Loucy (cell line): ENCODE measurements at regions not wholly inside any gene's neighbourhood (a gene's known extent, or its start where the extent isn't known, plus 50 kb on each side); places are given as distances from the start of the nearest gene placed in this dataset.

Experiments used
- EZH2phosphoT487 ChIP-seq: fragments of 200-600 bp; IDR thresholded peaks from 2 replicates; pipeline ENCODE4 v1.6.1; 2018; ENCODE audit warnings: antibody characterized with exemption, mild to moderate bottlenecking, moderate library complexity, borderline replicate concordance
- TF ChIP-seq, protein P1 (sequence below): fragments of 200-600 bp; sonication (generic); conservative IDR thresholded peaks from 2 replicates; pipeline ENCODE4 v1.5.1; 2014; ENCODE audit warnings: mild to moderate bottlenecking, antibody characterized with exemption, low read length

DNA sequence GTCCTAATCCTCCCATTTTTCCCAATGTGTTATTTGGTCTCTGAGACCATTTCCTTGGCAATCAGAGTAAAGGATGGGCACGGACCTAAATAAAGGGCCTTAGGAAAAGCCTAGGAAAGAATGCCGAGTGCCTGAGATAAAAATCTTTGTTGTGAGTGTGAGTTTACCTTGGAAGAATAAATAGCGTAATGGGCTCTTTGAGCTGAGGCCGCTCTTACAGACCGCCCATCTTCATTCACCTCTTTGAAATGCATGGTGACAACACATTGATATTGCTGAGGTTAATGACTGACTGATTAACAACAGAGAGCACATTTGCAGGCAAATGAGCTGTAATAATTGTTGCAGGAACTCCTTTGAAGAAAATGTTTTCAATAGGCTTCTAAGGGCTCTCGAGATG is 1967.1 kb upstream of the WWC1 start:
- TF ChIP-seq, protein P1, sequence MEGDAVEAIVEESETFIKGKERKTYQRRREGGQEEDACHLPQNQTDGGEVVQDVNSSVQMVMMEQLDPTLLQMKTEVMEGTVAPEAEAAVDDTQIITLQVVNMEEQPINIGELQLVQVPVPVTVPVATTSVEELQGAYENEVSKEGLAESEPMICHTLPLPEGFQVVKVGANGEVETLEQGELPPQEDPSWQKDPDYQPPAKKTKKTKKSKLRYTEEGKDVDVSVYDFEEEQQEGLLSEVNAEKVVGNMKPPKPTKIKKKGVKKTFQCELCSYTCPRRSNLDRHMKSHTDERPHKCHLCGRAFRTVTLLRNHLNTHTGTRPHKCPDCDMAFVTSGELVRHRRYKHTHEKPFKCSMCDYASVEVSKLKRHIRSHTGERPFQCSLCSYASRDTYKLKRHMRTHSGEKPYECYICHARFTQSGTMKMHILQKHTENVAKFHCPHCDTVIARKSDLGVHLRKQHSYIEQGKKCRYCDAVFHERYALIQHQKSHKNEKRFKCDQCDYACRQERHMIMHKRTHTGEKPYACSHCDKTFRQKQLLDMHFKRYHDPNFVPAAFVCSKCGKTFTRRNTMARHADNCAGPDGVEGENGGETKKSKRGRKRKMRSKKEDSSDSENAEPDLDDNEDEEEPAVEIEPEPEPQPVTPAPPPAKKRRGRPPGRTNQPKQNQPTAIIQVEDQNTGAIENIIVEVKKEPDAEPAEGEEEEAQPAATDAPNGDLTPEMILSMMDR: no peak
- TF ChIP-seq EZH2phosphoT487: no peak
